ENCODE measurements at regions not wholly inside any gene's neighbourhood (a gene's known extent, or its start where the extent isn't known, plus 50 kb on each side); places are given as distances from the start of the nearest gene placed in this dataset.

GRCh38 chr3:63070476-63070810 is 195.2 kb upstream of the CADPS start:
- DNase-seq = no peak
- Mint-ChIP-seq H3K27ac (no peak overlapping the region), H3K9me3 (peaks cover 24% of the 10 kb centered on the region), H3K36me3 (ENCODE audit: low read depth) (no peaks in the 10 kb centered on the region), H3K27me3 (ENCODE audit: insufficient read depth) (no peaks in the 10 kb centered on the region), H3K4me1 (ENCODE audit: low read depth) (no peaks in the 10 kb centered on the region), H3K4me3 (no peak overlapping the region)
- no peak for TF ChIP-seq CTCF (IDR thresholded peaks at IDR 0.05)

- Mint-ChIP-seq H3K27me3 (ENCODE audit: insufficient read depth) (no peaks in the 10 kb centered on the region), H3K9me3 (peaks cover 31% of the 10 kb centered on the region)
- no peak for TF ChIP-seq CTCF (IDR thresholded peaks at IDR 0.05)
These were observed 201.1 kb upstream of the CADPS start for GRCh38 chr3:63076357-63076756.

GRCh38 chr3:63086190-63086589 is 191.9 kb upstream of the SYNPR start:
- H3K9me3 Mint-ChIP-seq = peaks cover 32% of the 10 kb centered on the region
- H3K27me3 Mint-ChIP-seq (ENCODE audit: insufficient read depth) = no peaks in the 10 kb centered on the region
- H3K27ac Mint-ChIP-seq = no peak overlapping the region

More at GRCh38 chr3:63076357-63076756, 201.1 kb upstream of the CADPS start:
- Mint-ChIP-seq H3K4me1 (ENCODE audit: low read depth) (no peaks in the 10 kb centered on the region), H3K27ac (no peak overlapping the region), H3K36me3 (ENCODE audit: low read depth) (no peaks in the 10 kb centered on the region), H3K4me3 (no peak overlapping the region)
- DNase-seq = no peak

GRCh38 chr3:63089007-63089750 is 188.9 kb upstream of the SYNPR start:
- Mint-ChIP-seq H3K9me3 (peaks cover 18% of the 10 kb centered on the region), H3K36me3 (ENCODE audit: low read depth) (no peaks in the 10 kb centered on the region), H3K27me3 (ENCODE audit: insufficient read depth) (no peaks in the 10 kb centered on the region), H3K4me1 (ENCODE audit: low read depth) (no peaks in the 10 kb centered on the region), H3K27ac (no peak overlapping the region), H3K4me3 (no peak overlapping the region)
- DNase-seq = no peak
- no peak for TF ChIP-seq CTCF (IDR thresholded peaks at IDR 0.05)

More at GRCh38 chr3:63086190-63086589, 191.9 kb upstream of the SYNPR start:
- no peak for DNase-seq
- no peak for TF ChIP-seq CTCF (IDR thresholded peaks at IDR 0.05)
- H3K36me3 Mint-ChIP-seq (ENCODE audit: low read depth) = no peaks in the 10 kb centered on the region
- no peaks in the 10 kb centered on the region for H3K4me1 Mint-ChIP-seq (ENCODE audit: low read depth)
- H3K4me3 Mint-ChIP-seq = no peak overlapping the region

- no peak for DNase-seq
- Mint-ChIP-seq H3K4me1 (ENCODE audit: low read depth) (no peaks in the 10 kb centered on the region), H3K4me3 (no peak overlapping the region), H3K9me3 (peaks cover 15% of the 10 kb centered on the region), H3K27me3 (ENCODE audit: insufficient read depth) (no peaks in the 10 kb centered on the region), H3K27ac (no peak overlapping the region), H3K36me3 (ENCODE audit: low read depth) (no peaks in the 10 kb centered on the region)
- no peak for TF ChIP-seq CTCF (IDR thresholded peaks at IDR 0.05)
These were observed 188.4 kb upstream of the SYNPR start for GRCh38 chr3:63089751-63090132.

All from HFFc6 (cell line).